HAP-1 (cell line): ENCODE measurements at regions not wholly inside any gene's neighbourhood (a gene's known extent, or its start where the extent isn't known, plus 50 kb on each side); places are given as distances from the start of the nearest gene placed in this dataset.
"Not testable (repeated sequence)": the region's sequence is repeated elsewhere in the genome, so short reads cannot be mapped to it uniquely, and the experiment has no call there.

Source experiments
- DNase-seq, 2 experiments: peaks; one replicate each; pipeline ENCODE4 v3.0.0-alpha.2; 2016 to 2020; ENCODE audit warnings: low spot score in 2 of 2
- H3K27me3 ChIP-seq: fragments of 250-450 bp; sonication (Bioruptor Pico); 2 replicates; pipeline ENCODE4 v1.5.1; 2020; ENCODE audit warnings: low read depth, mild to moderate bottlenecking, moderate library complexity
- H3K36me3 ChIP-seq: fragments of 250-450 bp; sonication (Bioruptor Pico); replicated peaks from 2 replicates; pipeline ENCODE4 v1.5.1; 2020; ENCODE audit warnings: mild to moderate bottlenecking
- H3K4me1 ChIP-seq: fragments of 250-450 bp; sonication (Bioruptor Pico); 2 replicates; pipeline ENCODE4 v1.5.1; 2020; ENCODE audit warnings: mild to moderate bottlenecking
- H3K4me3 ChIP-seq: fragments of 250-450 bp; sonication (Bioruptor Pico); 2 replicates; pipeline ENCODE4 v1.5.1; 2020; ENCODE audit warnings: mild to moderate bottlenecking, moderate library complexity
- H3K9me3 ChIP-seq: fragments of 250-450 bp; sonication (Bioruptor Pico); 2 replicates; pipeline ENCODE4 v1.5.1; 2020; ENCODE audit warnings: mild to moderate bottlenecking, moderate library complexity
- in situ Hi-C: fragments of 300-500 bp; cut with MboI; formaldehyde crosslinking; loops from 3 replicates; pipeline ENCODE4 v1.14.3; 2020; ENCODE audit warnings: low sequenced_read_pairs, inconsistent platforms, mixed read lengths

GRCh38 chr2:240235149-240235803 is 94.8 kb upstream of the OTOS start:
- DNase-seq = peak in 1 of 2 experiments; percentile 6
- Histone ChIP-seq H3K36me3 (no peaks in the 10 kb centered on the region), H3K9me3 (no peaks in the 10 kb centered on the region), H3K4me3 (no peak overlapping the region), H3K27me3 (no peaks in the 10 kb centered on the region), H3K4me1 (no peaks in the 10 kb centered on the region)
- in situ Hi-C loops = no loop called here

- DNase-seq = no peak
- in situ Hi-C loops = no loop called here
- H3K4me3 ChIP-seq = no peak overlapping the region
- H3K9me3 ChIP-seq = no peaks in the 10 kb centered on the region
- H3K4me1 ChIP-seq = no peaks in the 10 kb centered on the region
- H3K27me3 ChIP-seq = no peaks in the 10 kb centered on the region
- no peaks in the 10 kb centered on the region for H3K36me3 ChIP-seq
Observed at GRCh38 chr2:240235811-240236210, 95.4 kb upstream of the OTOS start.

GRCh38 chr2:240236217-240237111 is 96.0 kb upstream of the OTOS start:
- Histone ChIP-seq H3K27me3 (no peaks in the 10 kb centered on the region), H3K9me3 (no peaks in the 10 kb centered on the region), H3K4me1 (no peaks in the 10 kb centered on the region), H3K4me3 (no peak overlapping the region), H3K36me3 (no peaks in the 10 kb centered on the region)
- in situ Hi-C loops = no loop called here
- peak in 1 of 2 experiments; percentile 6 for DNase-seq

GRCh38 chr2:240237609-240238174 is 97.2 kb upstream of the OTOS start:
- Histone ChIP-seq H3K27me3 (peaks cover 3% of the 10 kb centered on the region; the same call in 1 of the 2 replicates), H3K36me3 (no peaks in the 10 kb centered on the region), H3K9me3 (no peaks in the 10 kb centered on the region), H3K4me3 (no peak overlapping the region), H3K4me1 (no peaks in the 10 kb centered on the region)
- in situ Hi-C loops = no loop called here
- DNase-seq = peak in 1 of 2 experiments; percentile 3

- H3K36me3 ChIP-seq = no peaks in the 10 kb centered on the region
Observed at GRCh38 chr2:240238201-240238600, 97.7 kb upstream of the OTOS start.

GRCh38 chr2:240238786-240239185 is 98.3 kb upstream of the OTOS start:
- in situ Hi-C loops = no loop called here
- Histone ChIP-seq H3K9me3 (no peaks in the 10 kb centered on the region), H3K4me3 (no peak overlapping the region), H3K27me3 (peaks cover 7% of the 10 kb centered on the region; the same call in 1 of the 2 replicates), H3K36me3 (no peaks in the 10 kb centered on the region), H3K4me1 (no peaks in the 10 kb centered on the region)
- DNase-seq = no peak

More at GRCh38 chr2:240238201-240238600, 97.7 kb upstream of the OTOS start:
- no peak for DNase-seq
- in situ Hi-C loops = no loop called here
- no peaks in the 10 kb centered on the region for H3K9me3 ChIP-seq
- H3K27me3 ChIP-seq = peaks cover 3% of the 10 kb centered on the region; the same call in 1 of the 2 replicates
- H3K4me3 ChIP-seq = no peak overlapping the region
- no peaks in the 10 kb centered on the region for H3K4me1 ChIP-seq

GRCh38 chr2:240239325-240239724 is 98.9 kb upstream of the OTOS start:
- no peaks in the 10 kb centered on the region for H3K36me3 ChIP-seq
- peaks cover 7% of the 10 kb centered on the region; the same call in 1 of the 2 replicates for H3K27me3 ChIP-seq
- no peak for DNase-seq
- in situ Hi-C loops = no loop called here
- no peaks in the 10 kb centered on the region for H3K9me3 ChIP-seq
- H3K4me1 ChIP-seq = no peaks in the 10 kb centered on the region
- no peak overlapping the region for H3K4me3 ChIP-seq

GRCh38 chr2:240240017-240240734 is 99.7 kb upstream of the OTOS start:
- no peak for DNase-seq
- Histone ChIP-seq H3K4me1 (no peaks in the 10 kb centered on the region), H3K27me3 (peaks cover 10% of the 10 kb centered on the region; the same call in 1 of the 2 replicates), H3K36me3 (no peaks in the 10 kb centered on the region), H3K9me3 (no peaks in the 10 kb centered on the region), H3K4me3 (no peak overlapping the region)
- in situ Hi-C loops = no loop called here

- no peak overlapping the region for H3K4me3 ChIP-seq
- H3K27me3 ChIP-seq = peaks cover 10% of the 10 kb centered on the region; the same call in 1 of the 2 replicates
- in situ Hi-C loops = no loop called here
- no peaks in the 10 kb centered on the region for H3K9me3 ChIP-seq
- no peaks in the 10 kb centered on the region for H3K4me1 ChIP-seq
- H3K36me3 ChIP-seq = no peaks in the 10 kb centered on the region
- no peak for DNase-seq
Observed at GRCh38 chr2:240240781-240241180, 100.3 kb upstream of the OTOS start.

- no peaks in the 10 kb centered on the region for H3K36me3 ChIP-seq
- in situ Hi-C loops = no loop called here
- no peaks in the 10 kb centered on the region for H3K4me1 ChIP-seq
Observed at GRCh38 chr2:240241572-240241971, 101.1 kb upstream of the OTOS start.

GRCh38 chr2:240243049-240243448 is 102.6 kb upstream of the OTOS start:
- DNase-seq, in situ Hi-C loops, H3K4me1 ChIP-seq, H3K36me3 ChIP-seq, H3K9me3 ChIP-seq, H3K4me3 ChIP-seq: not testable (repeated sequence)
- peaks cover 10% of the 10 kb centered on the region; the same call in 1 of the 2 replicates for H3K27me3 ChIP-seq

More at GRCh38 chr2:240241572-240241971, 101.1 kb upstream of the OTOS start:
- H3K9me3 ChIP-seq = no peaks in the 10 kb centered on the region
- H3K27me3 ChIP-seq = peaks cover 10% of the 10 kb centered on the region; the same call in 1 of the 2 replicates
- H3K4me3 ChIP-seq = no peak overlapping the region
- no peak for DNase-seq

GRCh38 chr2:240244543-240244942 is 104.1 kb upstream of the OTOS start:
- peaks cover 10% of the 10 kb centered on the region; the same call in 1 of the 2 replicates for H3K27me3 ChIP-seq
- H3K4me3 ChIP-seq = no peak overlapping the region
- in situ Hi-C loops = no loop called here
- DNase-seq = no peak
- H3K9me3 ChIP-seq = no peaks in the 10 kb centered on the region
- H3K4me1 ChIP-seq = no peaks in the 10 kb centered on the region
- no peaks in the 10 kb centered on the region for H3K36me3 ChIP-seq

GRCh38 chr2:240245184-240245583 is 104.7 kb upstream of the OTOS start:
- no peak for DNase-seq
- in situ Hi-C loops = no loop called here
- peaks cover 10% of the 10 kb centered on the region; the same call in 1 of the 2 replicates for H3K27me3 ChIP-seq
- H3K4me3 ChIP-seq = no peak overlapping the region
- H3K4me1 ChIP-seq = no peaks in the 10 kb centered on the region
- H3K36me3 ChIP-seq = no peaks in the 10 kb centered on the region
- H3K9me3 ChIP-seq = no peaks in the 10 kb centered on the region
